ENCODE measurements at regions not wholly inside any gene's neighbourhood (a gene's known extent, or its start where the extent isn't known, plus 50 kb on each side); places are given as distances from the start of the nearest gene placed in this dataset.

DNA sequence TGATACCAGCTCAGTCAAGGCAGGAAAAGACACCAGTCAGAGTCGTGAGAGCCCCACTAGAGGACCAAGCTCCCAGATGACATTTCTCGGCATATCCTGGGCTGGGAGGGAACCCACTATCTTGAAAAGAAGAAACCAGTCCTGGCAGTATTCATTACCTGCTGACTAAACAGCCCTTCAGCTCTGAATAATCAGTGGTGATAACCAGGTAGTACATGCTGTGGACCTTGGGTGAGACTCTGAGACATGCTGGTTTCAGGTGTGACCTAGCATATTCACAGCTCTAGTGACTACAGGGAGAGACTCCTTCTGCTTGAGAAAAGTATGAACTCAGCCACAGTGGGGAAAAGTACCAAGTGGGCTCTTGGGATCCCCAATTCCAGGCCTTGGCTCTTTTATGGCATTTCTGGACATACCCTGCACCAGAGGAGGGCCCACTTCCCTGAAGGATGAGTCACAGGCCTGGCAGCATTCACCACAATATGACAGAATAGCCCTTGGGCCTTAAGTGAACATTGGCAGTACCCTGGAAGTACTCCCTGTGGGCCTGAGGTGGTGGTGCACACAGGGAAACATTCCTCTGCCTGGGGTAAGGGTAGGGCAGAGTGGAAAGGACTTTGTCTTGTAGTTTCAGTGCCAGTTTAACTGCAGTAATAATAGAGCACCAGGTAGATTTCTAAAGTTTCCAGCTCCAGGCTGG is 82.6 kb upstream of the SLC38A4 start:
- H3K4me1 Mint-ChIP-seq (ENCODE audit: low read depth, unreplicated experiment): peaks cover 12% of the 10 kb centered on the region
- peaks cover 30% of the 10 kb centered on the region for H3K9me3 Mint-ChIP-seq (ENCODE audit: unreplicated experiment)

DNA sequence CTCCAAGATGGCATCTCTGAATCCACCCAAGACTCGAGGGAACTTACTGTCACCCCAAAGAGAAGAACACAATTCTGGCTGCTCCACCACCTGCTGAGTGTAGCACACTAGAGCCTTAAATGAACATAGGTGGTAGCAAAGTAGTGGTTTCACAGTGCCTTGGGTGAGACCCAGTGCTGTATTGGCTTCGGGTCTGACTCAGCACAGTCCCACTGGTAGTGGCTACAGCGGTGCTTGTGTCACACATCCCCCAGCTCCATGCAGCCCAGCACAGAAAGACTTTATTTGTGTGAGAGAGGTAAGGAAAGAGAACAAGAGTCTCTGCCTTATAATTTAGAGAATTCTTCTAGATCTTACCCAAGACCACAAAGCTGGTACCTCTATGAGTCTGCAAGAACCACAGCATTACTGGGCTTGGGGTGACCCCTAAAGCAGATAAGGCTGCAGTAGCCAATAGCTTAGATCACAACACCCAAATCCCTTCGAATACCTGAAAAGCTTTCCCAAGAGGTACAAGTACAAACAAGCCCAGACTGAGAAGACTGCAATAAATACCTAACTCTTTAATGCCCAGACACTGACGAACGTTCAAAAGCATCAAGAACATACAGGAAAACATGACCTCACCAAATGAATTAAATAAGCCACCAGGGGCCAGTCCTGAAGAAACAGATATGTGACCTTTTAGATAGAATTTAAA is 83.3 kb upstream of the SLC38A4 start:
- Histone ChIP-seq H3K4me3 (ENCODE audit: low read depth, low read length) (no peak overlapping the region), H3K4me1 (no peaks in the 10 kb centered on the region; the same call in 1 of the 2 replicates), H3K9me3 (peaks cover 14% of the 10 kb centered on the region), H3K36me3 (ENCODE audit: control insufficient read depth, insufficient read depth, low read length) (no peaks in the 10 kb centered on the region), H3K27me3 (replicated peaks; ENCODE audit: control insufficient read depth, insufficient read depth, low read length) (no peaks in the 10 kb centered on the region)
- Mint-ChIP-seq H3K36me3 (ENCODE audit: insufficient read depth, unreplicated experiment) (no peaks in the 10 kb centered on the region), H3K27me3 (ENCODE audit: insufficient read depth, unreplicated experiment) (no peaks in the 10 kb centered on the region), H3K9me3 (ENCODE audit: unreplicated experiment) (peaks cover 30% of the 10 kb centered on the region), H3K27ac (ENCODE audit: unreplicated experiment) (no peak overlapping the region), H3K4me3 (ENCODE audit: unreplicated experiment) (no peak overlapping the region), H3K4me1 (ENCODE audit: low read depth, unreplicated experiment) (peaks cover 12% of the 10 kb centered on the region)
- BruUV-seq (replicated peaks): no TSS peak
- CTCF ChIA-PET: no interaction called here
- no peak for DNase-seq
- TF ChIP-seq, protein P1, sequence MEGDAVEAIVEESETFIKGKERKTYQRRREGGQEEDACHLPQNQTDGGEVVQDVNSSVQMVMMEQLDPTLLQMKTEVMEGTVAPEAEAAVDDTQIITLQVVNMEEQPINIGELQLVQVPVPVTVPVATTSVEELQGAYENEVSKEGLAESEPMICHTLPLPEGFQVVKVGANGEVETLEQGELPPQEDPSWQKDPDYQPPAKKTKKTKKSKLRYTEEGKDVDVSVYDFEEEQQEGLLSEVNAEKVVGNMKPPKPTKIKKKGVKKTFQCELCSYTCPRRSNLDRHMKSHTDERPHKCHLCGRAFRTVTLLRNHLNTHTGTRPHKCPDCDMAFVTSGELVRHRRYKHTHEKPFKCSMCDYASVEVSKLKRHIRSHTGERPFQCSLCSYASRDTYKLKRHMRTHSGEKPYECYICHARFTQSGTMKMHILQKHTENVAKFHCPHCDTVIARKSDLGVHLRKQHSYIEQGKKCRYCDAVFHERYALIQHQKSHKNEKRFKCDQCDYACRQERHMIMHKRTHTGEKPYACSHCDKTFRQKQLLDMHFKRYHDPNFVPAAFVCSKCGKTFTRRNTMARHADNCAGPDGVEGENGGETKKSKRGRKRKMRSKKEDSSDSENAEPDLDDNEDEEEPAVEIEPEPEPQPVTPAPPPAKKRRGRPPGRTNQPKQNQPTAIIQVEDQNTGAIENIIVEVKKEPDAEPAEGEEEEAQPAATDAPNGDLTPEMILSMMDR (IDR thresholded peaks at IDR 0.05; ENCODE audit: insufficient read depth in 1 of 2, low read depth in 1 of 2, low read length in 1 of 2, severe bottlenecking in 1 of 2, unreplicated experiment in 1 of 2): no peak
- intact Hi-C loops (cut with micrococcal nuclease; ENCODE audit: unreplicated experiment): no loop called here
- POLR2A ChIA-PET: no interaction called here

More for the DNA sequence above, 82.6 kb upstream of the SLC38A4 start:
- Histone ChIP-seq H3K36me3 (ENCODE audit: control insufficient read depth, insufficient read depth, low read length) (no peaks in the 10 kb centered on the region), H3K9me3 (peaks cover 14% of the 10 kb centered on the region), H3K4me3 (ENCODE audit: low read depth, low read length) (no peak overlapping the region), H3K27me3 (replicated peaks; ENCODE audit: control insufficient read depth, insufficient read depth, low read length) (no peaks in the 10 kb centered on the region), H3K4me1 (no peaks in the 10 kb centered on the region; the same call in 1 of the 2 replicates)
- TF ChIP-seq, protein P1 (IDR thresholded peaks at IDR 0.05; ENCODE audit: insufficient read depth in 1 of 2, low read depth in 1 of 2, low read length in 1 of 2, severe bottlenecking in 1 of 2, unreplicated experiment in 1 of 2): no peak
- CTCF ChIA-PET: no interaction called here
- no peaks in the 10 kb centered on the region for H3K36me3 Mint-ChIP-seq (ENCODE audit: insufficient read depth, unreplicated experiment)
- H3K4me3 Mint-ChIP-seq (ENCODE audit: unreplicated experiment): no peak overlapping the region
- intact Hi-C loops (cut with micrococcal nuclease; ENCODE audit: unreplicated experiment): no loop called here
- H3K27me3 Mint-ChIP-seq (ENCODE audit: insufficient read depth, unreplicated experiment): no peaks in the 10 kb centered on the region
- no TSS peak for BruUV-seq (replicated peaks)
- H3K27ac Mint-ChIP-seq (ENCODE audit: unreplicated experiment): no peak overlapping the region
- no peak for DNase-seq
- POLR2A ChIA-PET: no interaction called here

DNA sequence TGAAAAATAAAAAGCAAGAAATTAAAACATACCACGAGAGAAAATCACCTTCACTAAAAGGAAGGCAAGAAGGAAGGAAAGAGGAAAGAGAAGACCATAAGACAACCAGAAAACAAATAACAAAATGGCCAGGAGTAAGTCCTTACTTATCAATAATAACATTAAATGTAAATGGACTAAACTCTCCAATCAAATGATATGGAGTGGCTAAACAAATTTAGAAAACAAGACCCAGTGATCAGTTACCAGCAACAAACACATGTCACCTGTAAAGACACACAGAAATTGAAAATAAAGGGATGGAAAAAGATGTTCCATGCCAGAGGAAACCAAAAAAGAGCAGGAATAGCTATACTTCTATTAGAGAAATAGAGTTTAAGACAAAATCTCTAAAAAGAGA is 85.0 kb upstream of the SLC38A4 start:
- H3K4me1 ChIP-seq: no peaks in the 10 kb centered on the region
- no peak overlapping the region for H3K4me3 ChIP-seq (ENCODE audit: low read depth, low read length)
- H3K36me3 ChIP-seq (ENCODE audit: control insufficient read depth, insufficient read depth, low read length): no peaks in the 10 kb centered on the region
- no peaks in the 10 kb centered on the region for H3K27me3 Mint-ChIP-seq (ENCODE audit: insufficient read depth, unreplicated experiment)
- DNase-seq: no peak
- H3K9me3 Mint-ChIP-seq (ENCODE audit: unreplicated experiment): peaks cover 36% of the 10 kb centered on the region
- H3K27me3 ChIP-seq (replicated peaks; ENCODE audit: control insufficient read depth, insufficient read depth, low read length): no peaks in the 10 kb centered on the region
- peaks cover 14% of the 10 kb centered on the region for H3K9me3 ChIP-seq
- H3K27ac Mint-ChIP-seq (ENCODE audit: unreplicated experiment): no peak overlapping the region
- no peaks in the 10 kb centered on the region for H3K4me1 Mint-ChIP-seq (ENCODE audit: low read depth, unreplicated experiment)
- no peaks in the 10 kb centered on the region for H3K36me3 Mint-ChIP-seq (ENCODE audit: insufficient read depth, unreplicated experiment)
- ChIA-PET CTCF (interaction anchor here (0.7 kb wide), 1 partner anchor 8 kb away, joined by 3 read pairs; no protein-coding TSS in a partner anchor), POLR2A (no interaction called here)
- H3K4me3 Mint-ChIP-seq (ENCODE audit: unreplicated experiment): no peak overlapping the region
- TF ChIP-seq, protein P1 (IDR thresholded peaks at IDR 0.05; ENCODE audit: insufficient read depth in 1 of 2, low read depth in 1 of 2, low read length in 1 of 2, severe bottlenecking in 1 of 2, unreplicated experiment in 1 of 2): no peak
- intact Hi-C loops (cut with micrococcal nuclease; ENCODE audit: unreplicated experiment): no loop called here
- no TSS peak for BruUV-seq (replicated peaks)

Measured in Caco-2 (cell line).